ENCODE measurements at regions not wholly inside any gene's neighbourhood (a gene's known extent, or its start where the extent isn't known, plus 50 kb on each side); places are given as distances from the start of the nearest gene placed in this dataset.

GRCh38 chr3:148234536-148234935 is 463.2 kb upstream of the AGTR1 start:
- no peak for DNase-seq
- Histone ChIP-seq H3K27me3 (no peaks in the 10 kb centered on the region), H3K4me3 (no peak overlapping the region), H3K4me1 (no peaks in the 10 kb centered on the region), H3K9me3 (no peaks in the 10 kb centered on the region), H3K36me3 (no peaks in the 10 kb centered on the region), H3K27ac (no peak overlapping the region)
- TF ChIP-seq POLR2A (IDR thresholded peaks at IDR 0.05): no peak
- no peak for TF ChIP-seq CTCF (IDR thresholded peaks at IDR 0.05)
- no peak for ATAC-seq
- intact Hi-C loops (cut with DNase I): no loop called here
- 12% methylated on average over 1 of the region's 1 CpG for WGBS (ENCODE audit: insufficient coverage, low coverage, low lambda C conversion rate, missing lambda C conversion rate)

GRCh38 chr3:148235566-148235965 is 462.1 kb upstream of the AGTR1 start:
- Histone ChIP-seq H3K27ac (no peak overlapping the region), H3K36me3 (no peaks in the 10 kb centered on the region), H3K9me3 (no peaks in the 10 kb centered on the region), H3K4me1 (no peaks in the 10 kb centered on the region), H3K4me3 (no peak overlapping the region), H3K27me3 (no peaks in the 10 kb centered on the region)
- 50% methylated on average over 1 of the region's 3 CpGs for WGBS (ENCODE audit: insufficient coverage, low coverage, low lambda C conversion rate, missing lambda C conversion rate)
- ATAC-seq (no peak), DNase-seq (no peak)
- TF ChIP-seq CTCF (IDR thresholded peaks at IDR 0.05) (no peak), POLR2A (IDR thresholded peaks at IDR 0.05) (no peak)
- intact Hi-C loops (cut with DNase I): no loop called here

DNA sequence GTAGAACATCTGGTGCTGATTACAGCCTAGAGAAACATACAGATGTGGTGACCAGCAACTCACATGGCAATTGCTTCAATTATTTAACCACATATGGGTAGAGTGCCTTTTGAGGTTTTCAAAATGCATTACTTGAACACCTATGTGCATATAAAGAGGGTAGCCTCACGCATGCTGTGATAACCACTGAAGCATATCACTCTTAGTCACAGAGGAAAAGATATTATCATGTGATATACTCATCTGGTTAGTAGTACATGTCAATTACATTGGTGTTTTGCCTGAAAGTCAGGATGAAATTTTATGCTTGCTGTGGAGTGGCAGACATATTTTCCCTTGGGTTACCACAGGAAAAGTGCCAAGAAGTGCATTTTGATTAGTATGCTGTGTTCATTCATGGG is 459.3 kb upstream of the AGTR1 start:
- ATAC-seq: no peak
- H3K9me3 ChIP-seq: no peaks in the 10 kb centered on the region
- no peak for DNase-seq
- no peak overlapping the region for H3K27ac ChIP-seq
- H3K4me3 ChIP-seq: no peak overlapping the region
- intact Hi-C loops (cut with DNase I): no loop called here
- no peaks in the 10 kb centered on the region for H3K36me3 ChIP-seq
- WGBS (ENCODE audit: insufficient coverage, low coverage, low lambda C conversion rate, missing lambda C conversion rate): 55% methylated on average over 1 of the region's 1 CpG
- H3K27me3 ChIP-seq: no peaks in the 10 kb centered on the region
- TF ChIP-seq POLR2A (IDR thresholded peaks at IDR 0.05): no peak
- no peak for TF ChIP-seq CTCF (IDR thresholded peaks at IDR 0.05)
- no peaks in the 10 kb centered on the region for H3K4me1 ChIP-seq

- Histone ChIP-seq H3K27ac (no peak overlapping the region), H3K4me1 (no peaks in the 10 kb centered on the region), H3K27me3 (no peaks in the 10 kb centered on the region), H3K4me3 (no peak overlapping the region), H3K36me3 (no peaks in the 10 kb centered on the region), H3K9me3 (no peaks in the 10 kb centered on the region)
- TF ChIP-seq POLR2A (IDR thresholded peaks at IDR 0.05) (no peak), CTCF (IDR thresholded peaks at IDR 0.05) (no peak)
- intact Hi-C loops (cut with DNase I): no loop called here
- 73% methylated on average over 3 of the region's 3 CpGs for WGBS (ENCODE audit: insufficient coverage, low coverage, low lambda C conversion rate, missing lambda C conversion rate)
- ATAC-seq: no peak
- DNase-seq: no peak
These were observed 457.4 kb upstream of the AGTR1 start for GRCh38 chr3:148240351-148240750.

GRCh38 chr3:148243609-148244008 is 454.1 kb upstream of the AGTR1 start:
- Histone ChIP-seq H3K9me3 (no peaks in the 10 kb centered on the region), H3K4me3 (no peak overlapping the region), H3K36me3 (no peaks in the 10 kb centered on the region), H3K27ac (no peak overlapping the region), H3K27me3 (no peaks in the 10 kb centered on the region), H3K4me1 (no peaks in the 10 kb centered on the region)
- 56% methylated on average over 1 of the region's 1 CpG for WGBS (ENCODE audit: insufficient coverage, low coverage, low lambda C conversion rate, missing lambda C conversion rate)
- ATAC-seq (no peak), DNase-seq (no peak)
- no peak for TF ChIP-seq CTCF (IDR thresholded peaks at IDR 0.05)
- no peak for TF ChIP-seq POLR2A (IDR thresholded peaks at IDR 0.05)
- intact Hi-C loops (cut with DNase I): no loop called here
